ENCODE measurements at regions not wholly inside any gene's neighbourhood (a gene's known extent, or its start where the extent isn't known, plus 50 kb on each side); places are given as distances from the start of the nearest gene placed in this dataset.

- no peak for DNase-seq
- H4K20me1 ChIP-seq (ENCODE audit: insufficient read depth), result no peaks in the 10 kb centered on the region
- H3F3A ChIP-seq (ENCODE audit: insufficient read depth, low read depth), result no peaks in the 10 kb centered on the region
- no peak overlapping the region for H2AFZ ChIP-seq
- H3K9me3 ChIP-seq (ENCODE audit: insufficient read depth, low read depth), result no peaks in the 10 kb centered on the region
- no peaks in the 10 kb centered on the region for H3K79me2 ChIP-seq (ENCODE audit: low read depth)
- CTCF ChIA-PET, result no interaction called here
- intact Hi-C loops (cut with micrococcal nuclease; ENCODE audit: unreplicated experiment), result no loop called here
- H3K4me1 ChIP-seq (replicated peaks; ENCODE audit: insufficient read depth), result no peaks in the 10 kb centered on the region
- H3K4me2 ChIP-seq, result no peak overlapping the region
- H3K36me3 ChIP-seq (ENCODE audit: low read depth), result no peaks in the 10 kb centered on the region
- H3K27ac ChIP-seq, result no peak overlapping the region
- peaks cover 34% of the 10 kb centered on the region for H3K27me3 ChIP-seq (ENCODE audit: insufficient read depth, low read depth)
- no TSS peak for BruUV-seq (replicated peaks)
- no peak for TF ChIP-seq CTCF (conservative IDR thresholded peaks at IDR 0.05)
- no peak for TF ChIP-seq EZH2 (IDR thresholded peaks at IDR 0.05; ENCODE audit: low read depth)
- H3K9me2 ChIP-seq (ENCODE audit: insufficient read depth), result no peaks in the 10 kb centered on the region
- no peak overlapping the region for H3K4me3 ChIP-seq
- POLR2A ChIA-PET (ENCODE audit: unreplicated experiment), result no interaction called here
Measured at GRCh38 chr1:228801068-228801467, 65.8 kb downstream of the RHOU start.

GRCh38 chr1:228802386-228803220 is 67.3 kb downstream of the RHOU start:
- H3K79me2 ChIP-seq (ENCODE audit: low read depth), result no peaks in the 10 kb centered on the region
- no peak overlapping the region for H3K27ac ChIP-seq
- CTCF ChIA-PET, result interaction anchor here (0.5 kb wide), 1 partner anchor 1872 kb away, joined by 3 read pairs; no protein-coding TSS in a partner anchor
- POLR2A ChIA-PET (ENCODE audit: unreplicated experiment), result no interaction called here
- H3K27me3 ChIP-seq (ENCODE audit: insufficient read depth, low read depth), result peaks cover 42% of the 10 kb centered on the region
- no peaks in the 10 kb centered on the region for H3K9me3 ChIP-seq (ENCODE audit: insufficient read depth, low read depth)
- TF ChIP-seq EZH2 (IDR thresholded peaks at IDR 0.05; ENCODE audit: low read depth), result no peak
- TF ChIP-seq CTCF (conservative IDR thresholded peaks at IDR 0.05), result no peak
- no peaks in the 10 kb centered on the region for H3F3A ChIP-seq (ENCODE audit: insufficient read depth, low read depth)
- H3K4me2 ChIP-seq, result no peak overlapping the region
- H3K4me3 ChIP-seq, result no peak overlapping the region
- no peaks in the 10 kb centered on the region for H4K20me1 ChIP-seq (ENCODE audit: insufficient read depth)
- H3K9me2 ChIP-seq (ENCODE audit: insufficient read depth), result no peaks in the 10 kb centered on the region
- DNase-seq, result no peak
- intact Hi-C loops (cut with micrococcal nuclease; ENCODE audit: unreplicated experiment), result no loop called here
- no peaks in the 10 kb centered on the region for H3K36me3 ChIP-seq (ENCODE audit: low read depth)
- no peaks in the 10 kb centered on the region for H3K4me1 ChIP-seq (replicated peaks; ENCODE audit: insufficient read depth)
- H2AFZ ChIP-seq, result no peak overlapping the region
- no TSS peak for BruUV-seq (replicated peaks)

DNA sequence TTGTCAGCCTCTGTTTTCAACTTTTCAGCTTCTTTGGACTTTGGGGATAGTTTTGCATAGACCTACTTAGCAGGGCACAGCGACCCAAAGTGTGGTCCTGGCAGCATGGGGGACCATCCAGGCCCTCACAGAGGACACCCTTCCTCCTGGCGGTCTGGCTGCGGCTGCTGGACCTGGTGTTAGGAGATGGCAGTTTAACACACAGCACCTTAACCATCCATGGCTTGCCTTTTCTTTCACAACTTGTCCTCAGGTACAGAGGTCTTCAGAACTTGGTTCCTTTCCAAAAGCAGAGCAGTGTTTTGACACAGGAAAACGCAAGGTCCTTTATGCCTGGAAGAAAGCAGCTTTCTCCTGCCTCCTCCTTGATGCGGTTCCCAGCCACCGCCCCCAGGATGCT is 68.1 kb downstream of the RHOU start:
- ChIA-PET CTCF (interaction anchor here (0.5 kb wide), 1 partner anchor 1873 kb away, joined by 3 read pairs; no protein-coding TSS in a partner anchor), POLR2A (ENCODE audit: unreplicated experiment) (no interaction called here)
- Histone ChIP-seq H3K36me3 (ENCODE audit: low read depth) (no peaks in the 10 kb centered on the region), H3K27ac (no peak overlapping the region), H4K20me1 (ENCODE audit: insufficient read depth) (no peaks in the 10 kb centered on the region), H3K4me1 (replicated peaks; ENCODE audit: insufficient read depth) (no peaks in the 10 kb centered on the region), H2AFZ (no peak overlapping the region), H3K9me2 (ENCODE audit: insufficient read depth) (no peaks in the 10 kb centered on the region), H3K4me3 (no peak overlapping the region), H3F3A (ENCODE audit: insufficient read depth, low read depth) (no peaks in the 10 kb centered on the region), H3K4me2 (no peak overlapping the region), H3K79me2 (ENCODE audit: low read depth) (no peaks in the 10 kb centered on the region), H3K9me3 (ENCODE audit: insufficient read depth, low read depth) (no peaks in the 10 kb centered on the region), H3K27me3 (ENCODE audit: insufficient read depth, low read depth) (peaks cover 40% of the 10 kb centered on the region)
- TF ChIP-seq EZH2 (IDR thresholded peaks at IDR 0.05; ENCODE audit: low read depth), result no peak
- TF ChIP-seq CTCF (conservative IDR thresholded peaks at IDR 0.05), result no peak
- no TSS peak for BruUV-seq (replicated peaks)
- DNase-seq, result no peak
- intact Hi-C loops (cut with micrococcal nuclease; ENCODE audit: unreplicated experiment), result no loop called here

Measured in PC-9 (cell line).